ENCODE measurements at regions not wholly inside any gene's neighbourhood (a gene's known extent, or its start where the extent isn't known, plus 50 kb on each side); places are given as distances from the start of the nearest gene placed in this dataset.

DNA sequence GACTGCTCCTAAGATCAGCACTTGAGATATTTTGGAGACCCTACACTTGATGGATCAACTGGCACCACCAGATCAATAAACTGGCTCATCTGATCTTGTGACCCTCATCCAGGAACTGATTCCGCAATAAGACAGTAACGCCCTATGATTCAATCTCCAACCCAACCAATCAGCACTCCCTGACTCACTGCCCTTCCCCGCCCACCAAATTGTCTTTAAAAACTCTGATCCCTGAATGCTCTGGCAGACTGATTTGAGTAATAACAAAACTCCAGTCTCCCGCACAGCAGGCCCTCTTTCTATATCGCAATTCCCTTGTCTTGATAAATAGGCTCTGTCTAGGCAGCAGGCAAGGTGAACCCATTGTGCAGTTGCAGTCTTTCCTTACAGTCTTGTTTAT lies 677.0 kb downstream of the LRRC70 start:
- TF ChIP-seq, protein P1, sequence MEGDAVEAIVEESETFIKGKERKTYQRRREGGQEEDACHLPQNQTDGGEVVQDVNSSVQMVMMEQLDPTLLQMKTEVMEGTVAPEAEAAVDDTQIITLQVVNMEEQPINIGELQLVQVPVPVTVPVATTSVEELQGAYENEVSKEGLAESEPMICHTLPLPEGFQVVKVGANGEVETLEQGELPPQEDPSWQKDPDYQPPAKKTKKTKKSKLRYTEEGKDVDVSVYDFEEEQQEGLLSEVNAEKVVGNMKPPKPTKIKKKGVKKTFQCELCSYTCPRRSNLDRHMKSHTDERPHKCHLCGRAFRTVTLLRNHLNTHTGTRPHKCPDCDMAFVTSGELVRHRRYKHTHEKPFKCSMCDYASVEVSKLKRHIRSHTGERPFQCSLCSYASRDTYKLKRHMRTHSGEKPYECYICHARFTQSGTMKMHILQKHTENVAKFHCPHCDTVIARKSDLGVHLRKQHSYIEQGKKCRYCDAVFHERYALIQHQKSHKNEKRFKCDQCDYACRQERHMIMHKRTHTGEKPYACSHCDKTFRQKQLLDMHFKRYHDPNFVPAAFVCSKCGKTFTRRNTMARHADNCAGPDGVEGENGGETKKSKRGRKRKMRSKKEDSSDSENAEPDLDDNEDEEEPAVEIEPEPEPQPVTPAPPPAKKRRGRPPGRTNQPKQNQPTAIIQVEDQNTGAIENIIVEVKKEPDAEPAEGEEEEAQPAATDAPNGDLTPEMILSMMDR (IDR thresholded peaks at IDR 0.05): no peak
- Histone ChIP-seq H3K9me3 (no peaks in the 10 kb centered on the region), H3K36me3 (no peaks in the 10 kb centered on the region), H3K4me1 (no peaks in the 10 kb centered on the region), H3K27me3 (no peaks in the 10 kb centered on the region), H3K27ac (no peak overlapping the region), H3K4me3 (no peak overlapping the region)
- intact Hi-C loops (cut with DNase I): no loop called here
- DNase-seq (ENCODE audit: low spot score in 2 of 2): no peak

DNA sequence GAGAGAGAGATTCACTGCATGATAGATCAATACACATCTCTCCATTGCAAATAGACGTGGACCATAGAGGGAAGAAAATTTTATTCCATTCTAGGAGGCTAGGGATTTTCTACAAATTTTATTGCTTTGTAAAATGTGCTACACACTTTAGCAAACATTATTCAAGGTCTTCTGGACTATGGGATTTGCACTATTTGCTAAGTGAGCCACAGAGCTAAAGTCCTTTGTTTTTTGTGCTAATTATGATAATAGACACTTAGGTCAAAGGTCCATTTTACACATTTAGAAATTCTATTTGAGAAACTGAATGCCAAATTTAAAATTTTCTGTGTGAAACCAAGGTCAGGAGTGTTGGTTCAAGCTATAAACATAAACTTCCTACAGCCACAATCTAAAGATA lies 672.3 kb downstream of the LRRC70 start:
- no peaks in the 10 kb centered on the region for H3K4me1 ChIP-seq
- H3K36me3 ChIP-seq: no peaks in the 10 kb centered on the region
- DNase-seq (ENCODE audit: low spot score in 2 of 2): no peak
- H3K27ac ChIP-seq: no peak overlapping the region
- no peaks in the 10 kb centered on the region for H3K27me3 ChIP-seq
- H3K9me3 ChIP-seq: no peaks in the 10 kb centered on the region
- intact Hi-C loops (cut with DNase I): no loop called here
- no peak overlapping the region for H3K4me3 ChIP-seq
- TF ChIP-seq, protein P1 (IDR thresholded peaks at IDR 0.05): no peak

GRCh38 chr5:63249960-63250359 lies 671.3 kb downstream of the LRRC70 start:
- Histone ChIP-seq H3K9me3 (no peaks in the 10 kb centered on the region), H3K27me3 (no peaks in the 10 kb centered on the region), H3K4me3 (no peak overlapping the region), H3K36me3 (no peaks in the 10 kb centered on the region), H3K27ac (no peak overlapping the region), H3K4me1 (no peaks in the 10 kb centered on the region)
- intact Hi-C loops (cut with DNase I): no loop called here
- no peak for DNase-seq (ENCODE audit: low spot score in 2 of 2)
- TF ChIP-seq, protein P1 (IDR thresholded peaks at IDR 0.05): no peak

DNA sequence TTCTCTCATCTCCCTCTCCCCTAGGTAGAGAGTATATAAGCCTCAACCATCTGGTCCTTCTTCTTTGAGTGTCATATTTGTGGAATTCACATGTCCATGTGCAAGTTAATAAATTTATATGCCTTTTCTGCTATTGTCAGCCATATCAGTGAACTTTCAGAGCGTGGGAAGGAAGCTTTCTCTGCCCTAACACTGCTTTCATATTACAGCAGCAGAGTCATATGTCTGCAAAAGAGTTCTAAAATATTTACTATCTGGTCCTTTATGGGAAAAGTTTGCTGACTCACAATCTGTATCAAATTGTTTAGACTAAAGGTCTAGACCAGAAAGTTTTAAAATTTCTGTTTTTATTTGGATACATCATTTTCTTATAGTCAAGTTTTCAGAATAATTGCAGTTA lies 669.0 kb downstream of the LRRC70 start:
- Histone ChIP-seq H3K4me3 (no peak overlapping the region), H3K36me3 (no peaks in the 10 kb centered on the region), H3K9me3 (no peaks in the 10 kb centered on the region), H3K27ac (no peak overlapping the region), H3K27me3 (no peaks in the 10 kb centered on the region), H3K4me1 (no peaks in the 10 kb centered on the region)
- intact Hi-C loops (cut with DNase I): no loop called here
- TF ChIP-seq, protein P1 (IDR thresholded peaks at IDR 0.05): no peak
- DNase-seq (ENCODE audit: low spot score in 2 of 2): no peak

DNA sequence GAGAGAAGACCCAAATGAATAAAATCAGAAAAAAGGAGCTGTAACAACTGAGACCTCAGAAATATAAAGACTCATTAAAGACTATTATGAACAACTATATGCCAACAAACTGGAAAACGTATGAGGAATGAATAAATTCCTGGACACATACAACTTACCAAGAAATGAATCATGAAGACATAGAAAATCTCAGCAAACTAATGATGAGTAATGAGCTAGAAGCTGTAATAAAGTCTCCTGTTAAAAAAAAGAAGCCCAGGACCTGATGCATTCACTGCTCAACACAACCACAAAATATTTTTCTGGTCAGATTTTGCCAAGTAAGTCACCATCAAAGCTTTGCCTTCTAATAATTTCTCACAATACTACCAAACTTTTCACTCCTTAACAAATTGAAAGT lies 666.7 kb downstream of the LRRC70 start:
- H3K9me3 ChIP-seq: no peaks in the 10 kb centered on the region
- no peak overlapping the region for H3K27ac ChIP-seq
- H3K4me3 ChIP-seq: no peak overlapping the region
- no peaks in the 10 kb centered on the region for H3K27me3 ChIP-seq
- H3K36me3 ChIP-seq: no peaks in the 10 kb centered on the region
- TF ChIP-seq, protein P1 (IDR thresholded peaks at IDR 0.05): no peak
- DNase-seq (ENCODE audit: low spot score in 2 of 2): no peak
- intact Hi-C loops (cut with DNase I): no loop called here
- no peaks in the 10 kb centered on the region for H3K4me1 ChIP-seq

DNA sequence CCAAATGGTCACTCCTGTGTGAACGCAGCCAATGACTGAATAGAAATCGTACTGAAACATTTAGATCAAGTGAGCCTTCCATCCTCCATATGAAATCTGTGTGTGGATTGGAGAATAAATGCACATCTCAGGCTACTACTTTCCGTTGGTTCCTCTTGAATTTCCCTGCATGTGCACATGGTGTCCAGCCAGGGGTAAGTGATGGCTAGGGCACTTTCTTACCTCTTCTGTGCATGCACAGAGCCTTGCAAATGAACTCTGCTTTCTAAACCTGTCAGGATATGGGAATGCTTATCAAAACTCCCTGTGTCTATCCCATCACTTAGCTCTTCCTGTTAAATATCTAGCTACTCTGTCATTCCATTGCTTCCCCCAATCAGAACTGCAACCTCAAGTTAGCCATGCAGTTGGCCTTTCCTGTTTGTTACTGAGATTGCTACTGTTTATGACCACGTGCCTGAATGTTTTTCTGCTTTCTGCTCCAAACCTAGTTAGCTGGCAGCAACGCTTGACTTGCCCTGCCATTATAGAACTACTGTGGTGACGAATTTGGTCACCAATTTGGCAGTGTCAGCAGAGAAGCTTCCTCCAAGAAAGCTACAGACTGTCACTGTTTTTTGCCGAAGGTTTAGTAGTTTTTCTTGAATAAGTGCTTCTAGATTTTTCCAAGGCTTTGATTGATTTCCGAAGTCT lies 661.6 kb downstream of the LRRC70 start:
- DNase-seq (ENCODE audit: low spot score in 2 of 2): no peak
- Histone ChIP-seq H3K4me3 (no peak overlapping the region), H3K27me3 (no peaks in the 10 kb centered on the region), H3K9me3 (no peaks in the 10 kb centered on the region), H3K4me1 (no peaks in the 10 kb centered on the region), H3K27ac (no peak overlapping the region), H3K36me3 (no peaks in the 10 kb centered on the region)
- intact Hi-C loops (cut with DNase I): no loop called here
- TF ChIP-seq, protein P1 (IDR thresholded peaks at IDR 0.05): no peak

Measured in ascending aorta (tissue), 2 donors.